Osteoblast (primary cell): ENCODE measurements at regions not wholly inside any gene's neighbourhood (a gene's known extent, or its start where the extent isn't known, plus 50 kb on each side); places are given as distances from the start of the nearest gene placed in this dataset.

ENCODE experiments used
- DNase-seq: peaks from one replicate; pipeline ENCODE4 v3.0.0; 2011; ENCODE audit warnings: low spot score, mixed read lengths; ENCODE audit not compliant: insufficient read length; ENCODE audit errors: missing footprints
- H2AFZ ChIP-seq: 2 replicates; pipeline ENCODE4 v1.6.0; 2011; ENCODE audit warnings: mild to moderate bottlenecking, low read length
- H3K27ac ChIP-seq: 2 replicates; pipeline ENCODE4 v1.5.1; 2011; ENCODE audit warnings: mild to moderate bottlenecking, low read depth, low read length, moderate library complexity
- H3K27me3 ChIP-seq: 2 replicates; pipeline ENCODE4 v1.6.0; 2012; ENCODE audit warnings: mild to moderate bottlenecking, control low read depth, inconsistent platforms, low read length, moderate library complexity; ENCODE audit not compliant: insufficient read depth
- H3K36me3 ChIP-seq: 2 replicates; pipeline ENCODE4 v1.5.1; 2011; ENCODE audit warnings: mild to moderate bottlenecking, low read length, control low read depth, moderate library complexity; ENCODE audit not compliant: insufficient read depth
- H3K4me1 ChIP-seq: 2 replicates; pipeline ENCODE4 v1.5.1; 2011; ENCODE audit warnings: mild to moderate bottlenecking, low read length, control low read depth, moderate library complexity; ENCODE audit not compliant: insufficient read depth
- H3K4me2 ChIP-seq: 2 replicates; pipeline ENCODE4 v1.6.0; 2011; ENCODE audit warnings: mild to moderate bottlenecking, low read length; ENCODE audit not compliant: insufficient read depth
- H3K4me3 ChIP-seq: fragments of 200-600 bp; sonication (generic); 3 replicates; pipeline ENCODE4 v1.5.1; 2012; ENCODE audit warnings: mild to moderate bottlenecking, low read length, inconsistent platforms; ENCODE audit not compliant: insufficient read depth
- H3K79me2 ChIP-seq: 2 replicates; pipeline ENCODE4 v1.6.0; 2012; ENCODE audit warnings: mild to moderate bottlenecking, low read length, control low read depth, inconsistent platforms; ENCODE audit not compliant: insufficient read depth
- H3K9me3 ChIP-seq: 2 replicates; pipeline ENCODE4 v1.5.1; 2011; ENCODE audit warnings: low read depth, low read length, control low read depth
- H4K20me1 ChIP-seq: 2 replicates; pipeline ENCODE4 v1.6.0; 2012; ENCODE audit warnings: mild to moderate bottlenecking, low read length, control low read depth; ENCODE audit not compliant: insufficient read depth
- CTCF ChIP-seq: IDR thresholded peaks from 2 replicates; pipeline ENCODE4 v1.5.1; 2011; ENCODE audit warnings: mild to moderate bottlenecking, low read depth, low read length, moderate library complexity; ENCODE audit errors: extremely low read depth

GRCh38 chr14:45361727-45362126 is 108.7 kb upstream of the MIS18BP1 start:
- H3K9me3 ChIP-seq, result no peaks in the 10 kb centered on the region
- no peaks in the 10 kb centered on the region for H4K20me1 ChIP-seq
- no peak overlapping the region for H2AFZ ChIP-seq
- no peaks in the 10 kb centered on the region for H3K27me3 ChIP-seq
- no peaks in the 10 kb centered on the region for H3K4me1 ChIP-seq
- H3K36me3 ChIP-seq, result no peaks in the 10 kb centered on the region
- no peak overlapping the region for H3K27ac ChIP-seq
- no peak for TF ChIP-seq CTCF
- H3K79me2 ChIP-seq, result no peaks in the 10 kb centered on the region
- no peak overlapping the region for H3K4me2 ChIP-seq
- H3K4me3 ChIP-seq, result no peak overlapping the region
- DNase-seq, result no peak

GRCh38 chr14:45359746-45360145 is 106.7 kb upstream of the MIS18BP1 start:
- Histone ChIP-seq H2AFZ (no peak overlapping the region), H3K4me1 (no peaks in the 10 kb centered on the region), H3K27ac (no peak overlapping the region), H3K36me3 (no peaks in the 10 kb centered on the region), H4K20me1 (no peaks in the 10 kb centered on the region), H3K79me2 (no peaks in the 10 kb centered on the region), H3K27me3 (no peaks in the 10 kb centered on the region), H3K4me3 (no peak overlapping the region), H3K4me2 (no peak overlapping the region), H3K9me3 (no peaks in the 10 kb centered on the region)
- no peak for DNase-seq
- TF ChIP-seq CTCF, result no peak

- Histone ChIP-seq H3K4me2 (no peak overlapping the region), H3K79me2 (no peaks in the 10 kb centered on the region), H3K27ac (no peak overlapping the region), H2AFZ (no peak overlapping the region), H3K4me1 (no peaks in the 10 kb centered on the region), H4K20me1 (no peaks in the 10 kb centered on the region), H3K36me3 (no peaks in the 10 kb centered on the region), H3K27me3 (no peaks in the 10 kb centered on the region), H3K9me3 (no peaks in the 10 kb centered on the region), H3K4me3 (no peak overlapping the region)
- DNase-seq, result peak; percentile 21
- no peak for TF ChIP-seq CTCF
These were observed 79.5 kb upstream of the MIS18BP1 start for GRCh38 chr14:45332360-45332988.

- DNase-seq, result no peak
- Histone ChIP-seq H3K4me1 (no peaks in the 10 kb centered on the region), H3K4me3 (no peak overlapping the region), H3K36me3 (no peaks in the 10 kb centered on the region), H3K4me2 (no peak overlapping the region), H3K9me3 (no peaks in the 10 kb centered on the region), H2AFZ (no peak overlapping the region), H3K27me3 (no peaks in the 10 kb centered on the region), H3K79me2 (no peaks in the 10 kb centered on the region), H4K20me1 (no peaks in the 10 kb centered on the region), H3K27ac (no peak overlapping the region)
- TF ChIP-seq CTCF, result no peak
These were observed 55.9 kb upstream of the MIS18BP1 start for GRCh38 chr14:45308745-45309397.
